HG02678 (cell line): ENCODE measurements at regions not wholly inside any gene's neighbourhood (a gene's known extent, or its start where the extent isn't known, plus 50 kb on each side); places are given as distances from the start of the nearest gene placed in this dataset.

Experiments used
- ATAC-seq: cut with Tn5 transposase; IDR thresholded peaks from one replicate; pipeline ENCODE4 v1.9.1; 2021; ENCODE audit warnings: mild to moderate bottlenecking, moderate library complexity; ENCODE audit not compliant: unreplicated experiment

DNA sequence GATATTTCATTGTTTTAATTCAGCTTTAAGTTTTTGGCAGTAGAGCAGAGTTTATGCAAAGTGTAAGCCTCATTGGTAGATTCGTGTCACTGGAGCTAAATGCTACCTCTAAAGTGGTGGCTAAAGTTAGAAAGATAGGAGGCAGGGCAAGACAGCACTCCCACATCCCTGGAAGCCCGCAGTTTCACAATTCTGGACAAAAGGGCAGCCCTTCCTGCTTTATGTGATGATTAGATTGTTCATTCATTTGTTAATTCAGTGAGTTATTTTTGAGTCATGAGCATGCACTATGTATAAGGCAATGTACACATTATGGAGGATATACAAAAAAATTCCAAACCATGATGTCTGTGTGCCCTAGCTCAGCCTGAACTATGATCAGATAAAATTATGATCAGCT, 52.1 kb upstream of the EIF3M start:
- ATAC-seq, result no peak

DNA sequence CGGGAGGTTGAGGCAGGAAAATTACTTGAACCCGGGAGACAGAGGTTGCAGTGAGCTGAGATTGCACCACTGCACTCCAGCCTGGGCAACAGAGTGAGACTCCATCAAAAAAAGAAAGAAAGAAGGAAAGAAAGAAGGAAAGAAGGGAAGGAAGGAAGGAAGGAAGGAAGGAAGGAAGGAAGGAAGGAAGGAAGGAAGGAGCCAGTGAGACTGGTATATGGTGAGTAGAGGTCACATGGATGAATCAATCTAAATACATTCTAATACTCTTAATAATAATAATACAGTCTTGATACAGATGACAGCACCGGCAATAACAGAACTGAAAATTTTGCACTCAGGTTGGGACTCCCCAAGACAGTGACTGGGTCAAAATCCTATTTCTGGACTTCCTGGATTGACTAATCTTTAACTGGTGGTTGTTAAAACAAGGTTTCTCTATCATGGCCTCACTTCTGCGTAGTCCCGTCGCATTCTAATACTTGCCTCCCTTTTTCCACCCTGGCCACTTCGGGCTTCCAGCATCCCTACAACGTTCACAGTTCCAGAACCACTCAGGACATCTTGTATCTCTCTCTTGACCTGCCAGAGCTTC, 53.5 kb upstream of the EIF3M start:
- ATAC-seq, result peak; percentile 99

DNA sequence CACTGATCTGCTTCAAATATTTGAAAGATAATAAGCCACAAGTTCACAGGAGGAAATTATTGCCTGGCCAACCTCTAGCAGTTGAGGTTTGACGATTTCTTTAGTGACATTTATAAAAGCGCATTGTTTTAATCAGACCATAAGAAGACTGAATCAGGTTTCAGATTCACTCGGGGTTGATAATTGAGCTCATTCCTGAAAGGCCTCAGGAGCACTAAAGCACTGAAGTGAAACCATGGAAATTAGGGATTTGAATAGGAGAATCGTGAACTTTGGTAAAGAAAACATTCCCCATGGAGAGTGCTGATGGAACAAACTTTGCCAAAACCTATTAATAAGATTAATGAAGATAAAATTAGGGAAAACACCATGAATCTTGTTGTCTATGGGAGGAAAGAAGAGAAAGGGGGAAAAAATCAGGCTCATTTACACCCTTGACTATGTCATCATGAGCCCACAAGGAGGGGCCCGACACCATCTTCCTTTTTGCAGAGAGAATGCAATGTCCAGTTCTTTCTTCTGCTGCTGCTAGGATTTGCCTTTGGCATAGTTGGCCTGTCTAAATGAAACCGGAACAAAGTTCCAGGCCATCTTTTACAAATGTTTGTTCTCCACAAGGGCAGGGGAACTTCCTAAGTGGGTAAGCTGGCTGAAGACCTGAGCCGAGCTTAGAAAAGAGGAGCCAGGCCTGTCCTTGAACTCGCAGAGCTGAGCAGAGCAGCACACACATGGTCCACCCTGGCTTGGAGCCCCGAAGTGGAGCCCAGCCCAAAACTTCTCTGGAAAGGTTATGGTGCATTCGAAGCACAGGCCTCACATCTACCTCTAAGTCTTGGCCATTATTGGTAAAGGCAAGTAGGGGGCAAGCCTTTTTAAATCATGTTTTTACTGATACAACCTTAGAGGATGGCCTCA, 56.1 kb upstream of the EIF3M start:
- ATAC-seq, result no peak

DNA sequence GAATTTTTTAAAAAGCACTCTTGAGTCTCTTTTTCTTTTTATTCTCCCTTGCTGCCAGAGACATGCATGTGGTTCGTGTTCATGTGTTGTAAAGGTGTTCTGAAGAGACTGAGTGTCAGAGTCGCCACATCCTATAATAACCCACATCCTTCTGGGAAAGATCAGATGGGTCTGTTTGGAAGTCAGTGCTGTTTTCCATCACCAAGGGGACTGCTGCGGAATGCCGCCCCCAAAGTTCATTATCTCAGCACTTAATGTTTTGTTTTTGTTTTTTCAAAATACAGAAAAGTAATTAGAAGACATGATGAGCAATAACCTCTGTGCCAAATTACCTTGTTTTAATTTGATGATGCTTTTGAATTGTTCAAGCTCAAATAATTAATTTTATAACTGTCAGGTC, 56.9 kb upstream of the EIF3M start:
- no peak for ATAC-seq

DNA sequence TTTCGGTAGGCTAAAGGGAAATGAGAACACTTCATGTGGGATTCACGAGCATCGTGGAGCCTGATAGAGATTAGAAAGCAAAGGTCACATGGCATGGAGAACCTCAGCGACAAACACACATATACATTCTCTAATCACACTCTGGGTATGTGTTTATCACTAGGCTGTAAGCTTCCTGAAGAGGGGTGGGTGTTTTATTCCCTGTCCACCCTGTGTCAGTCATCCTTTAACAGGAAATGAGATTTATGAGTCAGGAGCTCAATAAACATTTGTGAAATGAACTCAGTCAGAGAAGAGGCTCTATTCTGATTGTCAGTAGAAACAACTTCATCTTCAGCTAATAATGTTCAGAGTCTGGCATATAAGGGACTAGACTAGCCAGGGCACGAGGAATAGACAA, 71.7 kb upstream of the EIF3M start:
- no peak for ATAC-seq

DNA sequence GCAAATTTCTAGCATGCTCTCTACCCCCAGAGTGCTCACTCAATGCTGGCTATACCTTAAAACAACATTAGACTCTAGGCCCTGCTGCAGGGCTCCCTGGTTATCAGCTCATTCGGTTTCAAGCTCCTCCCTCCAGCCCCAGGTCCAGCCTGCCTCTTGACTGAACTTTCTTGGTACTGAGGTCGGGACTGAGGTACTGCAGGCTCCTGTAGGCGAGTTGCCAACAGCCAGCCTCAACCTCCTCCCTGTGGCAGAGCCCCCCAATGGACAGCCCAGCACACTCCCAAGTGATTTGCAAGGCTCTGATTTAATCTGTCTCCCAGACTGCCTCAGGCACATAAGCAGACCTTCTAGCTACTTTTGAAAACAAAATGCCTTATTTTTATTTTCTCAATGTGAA, 73.6 kb upstream of the EIF3M start:
- ATAC-seq, result no peak

DNA sequence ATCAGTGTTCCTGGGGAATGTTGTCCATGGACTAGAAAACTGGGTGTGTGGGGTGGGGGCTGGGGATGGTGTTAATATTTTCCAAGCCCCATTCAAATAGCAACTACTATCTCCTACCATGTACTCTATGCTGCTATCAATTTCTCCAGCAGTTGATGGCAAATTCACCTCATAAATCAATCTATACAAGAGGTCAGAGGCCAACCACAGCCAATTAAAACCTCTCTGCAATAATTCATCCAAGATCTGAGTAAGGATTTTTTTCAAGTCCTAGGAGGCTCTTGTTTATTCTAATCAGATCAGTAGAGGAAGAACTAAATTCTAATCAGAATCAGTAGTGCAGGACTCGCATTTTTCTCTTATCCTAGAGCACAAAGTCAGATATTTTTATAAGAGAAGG, 73.4 kb upstream of the WT1 start:
- ATAC-seq, result no peak

DNA sequence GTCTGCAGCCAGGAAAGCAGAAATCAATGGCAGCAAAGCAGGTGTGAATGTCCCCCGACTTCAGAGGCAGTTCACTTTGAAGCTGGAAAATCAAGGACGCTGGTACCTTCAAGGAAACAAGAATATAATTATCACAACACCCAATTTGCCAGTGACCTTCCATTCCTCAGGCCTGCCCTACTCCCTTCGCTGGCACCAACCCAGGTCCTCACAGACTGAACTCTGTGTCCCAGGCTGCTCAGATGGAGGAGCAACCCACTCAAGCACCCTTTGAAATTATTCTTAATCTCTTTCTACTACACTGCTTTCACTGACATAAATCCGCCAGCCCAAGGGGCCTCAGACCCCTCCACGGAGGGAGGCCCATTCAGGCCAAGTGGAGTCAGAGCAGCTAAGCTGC, 64.7 kb upstream of the WT1 start:
- ATAC-seq, result no peak

DNA sequence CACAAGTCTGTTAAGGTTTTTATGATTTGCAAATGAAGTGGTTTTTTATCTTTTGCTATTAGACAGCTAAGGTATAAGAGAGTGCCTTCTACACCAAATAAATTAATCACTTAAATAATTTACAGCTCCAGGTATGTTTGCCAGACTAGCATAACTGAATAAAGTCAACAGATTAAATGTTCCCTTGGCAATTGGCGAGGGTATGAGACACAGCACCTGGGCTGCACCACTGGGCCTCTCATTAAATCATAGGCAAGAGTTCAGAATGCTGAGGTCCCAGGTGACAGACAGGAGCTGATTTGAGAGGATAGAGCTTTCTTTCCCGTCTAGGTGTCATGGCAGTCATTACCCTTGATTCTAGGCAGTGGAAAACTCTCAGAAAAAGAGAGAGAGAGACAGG, 62.6 kb upstream of the WT1 start:
- ATAC-seq, result no peak

DNA sequence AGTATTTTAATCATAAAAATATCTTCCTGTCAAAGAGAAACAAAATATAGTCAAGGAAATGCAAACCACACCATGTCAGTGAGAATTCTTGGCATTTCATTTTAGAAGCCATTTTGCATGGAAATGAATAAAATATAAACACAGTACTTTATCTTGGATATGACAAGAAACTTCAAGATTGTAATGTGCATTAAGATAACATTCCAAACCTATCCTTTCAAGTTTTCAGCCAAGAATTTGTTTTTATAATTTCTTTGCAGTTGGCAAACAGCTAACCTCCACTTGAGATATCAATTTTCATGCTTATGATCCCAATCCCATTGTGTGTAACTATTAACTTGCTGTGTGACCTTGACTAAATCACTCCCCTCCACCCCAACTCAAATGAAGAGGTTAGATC, 59.3 kb upstream of the WT1 start:
- ATAC-seq, result no peak

DNA sequence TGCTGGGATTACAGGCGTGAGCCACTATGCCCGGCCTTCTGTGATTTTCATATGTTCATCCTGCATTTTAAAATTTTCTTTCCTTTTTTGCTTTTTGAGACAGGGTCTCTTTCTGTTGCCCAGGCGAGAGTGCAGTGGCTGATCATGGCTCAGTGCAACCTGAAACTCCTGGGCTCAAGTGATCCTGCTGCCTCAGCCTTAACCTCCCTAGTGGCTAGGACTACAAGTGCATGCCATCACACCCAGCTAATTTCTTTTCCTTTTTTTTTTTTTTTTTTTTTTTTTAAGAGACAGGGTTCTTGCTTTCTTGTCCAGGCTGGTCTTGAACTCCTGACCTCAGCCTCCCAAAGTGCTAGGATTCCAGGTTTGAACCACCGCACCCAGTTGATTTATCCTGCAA, 54.1 kb upstream of the WT1 start:
- ATAC-seq, result no peak

DNA sequence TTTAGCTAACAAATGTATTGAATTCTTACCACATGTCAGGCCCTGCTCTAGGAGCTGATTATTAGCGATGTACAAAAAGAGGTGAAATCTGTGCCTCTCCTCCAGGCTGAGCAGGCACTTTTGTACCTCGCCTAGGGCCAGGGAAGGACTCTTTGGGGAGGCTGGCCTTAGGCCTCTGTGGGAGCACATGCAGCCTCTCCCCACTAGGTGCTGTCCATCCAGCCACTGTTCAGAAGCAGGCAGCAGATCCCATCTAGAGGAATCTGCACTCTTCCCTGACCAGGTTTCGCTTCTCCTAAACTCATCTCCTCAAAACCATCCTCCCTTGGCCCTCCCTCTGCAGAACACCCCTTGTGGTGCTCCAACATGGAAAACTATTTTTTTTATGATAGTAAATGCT, 51.9 kb upstream of the WT1 start:
- ATAC-seq, result no peak

DNA sequence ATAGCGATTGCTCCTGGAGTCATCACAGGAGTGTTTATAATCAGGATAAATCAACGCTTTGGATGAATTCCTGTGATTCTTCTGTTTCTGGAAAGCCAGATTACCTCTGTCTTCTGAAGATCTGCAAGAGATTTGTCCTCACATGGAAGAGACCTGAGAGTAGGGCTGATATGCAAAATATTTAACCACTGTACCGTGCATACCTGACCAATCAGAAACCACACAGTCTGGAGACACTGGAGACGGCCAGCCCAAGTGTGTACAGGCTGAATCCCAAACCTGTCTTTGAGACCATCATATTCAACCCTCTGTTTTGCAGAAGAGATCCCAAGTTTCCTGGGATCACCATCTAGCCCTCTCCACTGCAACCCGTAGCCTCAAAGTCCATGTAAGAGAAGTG, 50.4 kb upstream of the WT1 start:
- no peak for ATAC-seq
